ENCODE measurements at regions not wholly inside any gene's neighbourhood (a gene's known extent, or its start where the extent isn't known, plus 50 kb on each side); places are given as distances from the start of the nearest gene placed in this dataset.
A peak's percentile ranks its signal among the peaks of the same experiment; 100 is the strongest.

- Mint-ChIP-seq H3K9me3 (peaks cover 0 to 9% (median 2%) of the 10 kb centered on the region in 9 donors), H3K36me3 (no peaks in the 10 kb centered on the region), H3K4me3 (no peak overlapping the region), H3K4me1 (no peaks in the 10 kb centered on the region), H3K27ac (no peak overlapping the region), H3K27me3 (peaks cover 0 to 3% (median 0%) of the 10 kb centered on the region in 5 donors)
- DNase-seq (no peak), ATAC-seq (no peak)
- POLR2A ChIA-PET = no interaction called here
Measured at GRCh38 chr5:167816354-167816753, 475.1 kb upstream of the WWC1 start.

GRCh38 chr5:167816864-167817263 is 474.6 kb upstream of the WWC1 start:
- POLR2A ChIA-PET = no interaction called here
- no peak for ATAC-seq
- Mint-ChIP-seq H3K27me3 (peaks cover 0 to 1% (median 0%) of the 10 kb centered on the region in 5 donors), H3K4me1 (no peaks in the 10 kb centered on the region), H3K4me3 (no peak overlapping the region), H3K9me3 (peaks cover 0 to 10% (median 2%) of the 10 kb centered on the region in 9 donors), H3K36me3 (no peaks in the 10 kb centered on the region), H3K27ac (no peak overlapping the region)
- DNase-seq = no peak

GRCh38 chr5:167819406-167819805 is 472.0 kb upstream of the WWC1 start:
- ATAC-seq (no peak), DNase-seq (no peak)
- Mint-ChIP-seq H3K4me3 (no peak overlapping the region), H3K27me3 (peaks cover 0 to 8% (median 0%) of the 10 kb centered on the region in 5 donors), H3K36me3 (no peaks in the 10 kb centered on the region), H3K9me3 (peaks cover 0 to 10% (median 0%) of the 10 kb centered on the region in 9 donors), H3K4me1 (no peaks in the 10 kb centered on the region), H3K27ac (no peak overlapping the region)
- POLR2A ChIA-PET = no interaction called here

GRCh38 chr5:167820101-167820990 is 471.1 kb upstream of the WWC1 start:
- no peak overlapping the region for H3K27ac Mint-ChIP-seq
- no peaks in the 10 kb centered on the region for H3K36me3 Mint-ChIP-seq
- ATAC-seq (no peak), DNase-seq (no peak)
- no peaks in the 10 kb centered on the region for H3K4me1 Mint-ChIP-seq
- peaks cover 0 to 10% (median 0%) of the 10 kb centered on the region in 9 donors for H3K9me3 Mint-ChIP-seq
- H3K27me3 Mint-ChIP-seq = peaks cover 0 to 8% (median 0%) of the 10 kb centered on the region in 5 donors
- no peak overlapping the region for H3K4me3 Mint-ChIP-seq
- POLR2A ChIA-PET = no interaction called here

GRCh38 chr5:167821151-167821550 is 470.3 kb upstream of the WWC1 start:
- no peak overlapping the region for H3K27ac Mint-ChIP-seq
- H3K27me3 Mint-ChIP-seq = peaks cover 0 to 12% (median 0%) of the 10 kb centered on the region in 5 donors
- no peaks in the 10 kb centered on the region for H3K36me3 Mint-ChIP-seq
- no peak for ATAC-seq
- peaks cover 0 to 17% (median 2%) of the 10 kb centered on the region in 9 donors for H3K9me3 Mint-ChIP-seq
- no peak for DNase-seq
- no peaks in the 10 kb centered on the region for H3K4me1 Mint-ChIP-seq
- H3K4me3 Mint-ChIP-seq = no peak overlapping the region
- POLR2A ChIA-PET = no interaction called here

GRCh38 chr5:167821669-167822068 is 469.8 kb upstream of the WWC1 start:
- peaks cover 0 to 13% (median 0%) of the 10 kb centered on the region in 5 donors for H3K27me3 Mint-ChIP-seq

GRCh38 chr5:167822241-167822640 is 469.2 kb upstream of the WWC1 start:
- no peaks in the 10 kb centered on the region for H3K36me3 Mint-ChIP-seq
- H3K27me3 Mint-ChIP-seq = peaks cover 0 to 13% (median 0%) of the 10 kb centered on the region in 5 donors
- H3K4me1 Mint-ChIP-seq = no peaks in the 10 kb centered on the region
- DNase-seq = no peak
- POLR2A ChIA-PET = no interaction called here
- no peak for ATAC-seq
- H3K4me3 Mint-ChIP-seq = no peak overlapping the region
- H3K27ac Mint-ChIP-seq = no peak overlapping the region
- H3K9me3 Mint-ChIP-seq = peaks cover 0 to 17% (median 3%) of the 10 kb centered on the region in 9 donors

More at GRCh38 chr5:167821669-167822068, 469.8 kb upstream of the WWC1 start:
- Mint-ChIP-seq H3K9me3 (peaks cover 0 to 17% (median 2%) of the 10 kb centered on the region in 9 donors), H3K4me3 (no peak overlapping the region), H3K27ac (no peak overlapping the region), H3K4me1 (no peaks in the 10 kb centered on the region), H3K36me3 (no peaks in the 10 kb centered on the region)
- ATAC-seq = no peak
- POLR2A ChIA-PET = no interaction called here
- no peak for DNase-seq

- Mint-ChIP-seq H3K4me3 (no peak overlapping the region), H3K9me3 (peaks cover 0 to 17% (median 0%) of the 10 kb centered on the region in 9 donors), H3K27me3 (peaks cover 0 to 13% (median 0%) of the 10 kb centered on the region in 5 donors), H3K36me3 (no peaks in the 10 kb centered on the region), H3K4me1 (no peaks in the 10 kb centered on the region), H3K27ac (no peak overlapping the region)
- ATAC-seq (no peak), DNase-seq (no peak)
- POLR2A ChIA-PET = no interaction called here
Measured at GRCh38 chr5:167823405-167823804, 468.0 kb upstream of the WWC1 start.

- POLR2A ChIA-PET = no interaction called here
- Mint-ChIP-seq H3K27ac (no peak overlapping the region), H3K36me3 (no peaks in the 10 kb centered on the region), H3K4me1 (no peaks in the 10 kb centered on the region), H3K4me3 (no peak overlapping the region), H3K27me3 (peaks cover 0 to 15% (median 2%) of the 10 kb centered on the region in 5 donors), H3K9me3 (peaks cover 0 to 10% (median 2%) of the 10 kb centered on the region in 9 donors)
- no peak for ATAC-seq
- no peak for DNase-seq
Measured at GRCh38 chr5:167827766-167828165, 463.7 kb upstream of the WWC1 start.

- no peak overlapping the region for H3K27ac Mint-ChIP-seq
- peaks cover 0 to 10% (median 2%) of the 10 kb centered on the region in 9 donors for H3K9me3 Mint-ChIP-seq
- DNase-seq (no peak), ATAC-seq (no peak)
- peaks cover 0 to 12% (median 2%) of the 10 kb centered on the region in 5 donors for H3K27me3 Mint-ChIP-seq
- POLR2A ChIA-PET = no interaction called here
- H3K36me3 Mint-ChIP-seq = no peaks in the 10 kb centered on the region
- H3K4me3 Mint-ChIP-seq = no peak overlapping the region
- H3K4me1 Mint-ChIP-seq = no peaks in the 10 kb centered on the region
Measured at GRCh38 chr5:167831754-167832504, 459.5 kb upstream of the WWC1 start.

GRCh38 chr5:167832609-167833008 is 458.8 kb upstream of the WWC1 start:
- no peaks in the 10 kb centered on the region for H3K4me1 Mint-ChIP-seq
- no peak overlapping the region for H3K27ac Mint-ChIP-seq
- H3K9me3 Mint-ChIP-seq = peaks cover 0 to 10% (median 2%) of the 10 kb centered on the region in 9 donors
- ATAC-seq (no peak), DNase-seq (no peak)
- no peak overlapping the region for H3K4me3 Mint-ChIP-seq
- POLR2A ChIA-PET = no interaction called here
- no peaks in the 10 kb centered on the region for H3K36me3 Mint-ChIP-seq
- peaks cover 0 to 11% (median 2%) of the 10 kb centered on the region in 5 donors for H3K27me3 Mint-ChIP-seq

- Mint-ChIP-seq H3K36me3 (no peaks in the 10 kb centered on the region), H3K27ac (peak overlapping the region in 1 of 10 donors; percentile 1), H3K4me3 (no peak overlapping the region), H3K9me3 (peaks cover 0 to 13% (median 2%) of the 10 kb centered on the region in 9 donors), H3K27me3 (peaks cover 0 to 5% (median 2%) of the 10 kb centered on the region in 5 donors), H3K4me1 (no peaks in the 10 kb centered on the region)
- no peak for ATAC-seq
- no peak for DNase-seq
- POLR2A ChIA-PET = no interaction called here
Measured at GRCh38 chr5:167833456-167833855, 458.0 kb upstream of the WWC1 start.

- POLR2A ChIA-PET = no interaction called here
- Mint-ChIP-seq H3K9me3 (peaks cover 0 to 13% (median 2%) of the 10 kb centered on the region in 9 donors), H3K4me3 (no peak overlapping the region), H3K4me1 (no peaks in the 10 kb centered on the region), H3K27me3 (peaks cover 0 to 5% (median 0%) of the 10 kb centered on the region in 5 donors), H3K36me3 (no peaks in the 10 kb centered on the region), H3K27ac (no peak overlapping the region)
- DNase-seq (no peak), ATAC-seq (no peak)
Measured at GRCh38 chr5:167835146-167835545, 456.3 kb upstream of the WWC1 start.
